GM13977 (cell line): ENCODE measurements at regions not wholly inside any gene's neighbourhood (a gene's known extent, or its start where the extent isn't known, plus 50 kb on each side); places are given as distances from the start of the nearest gene placed in this dataset.

Experiments used
- DNase-seq: peaks from one replicate; pipeline ENCODE4 v3.0.0; 2012; ENCODE audit warnings: low spot score
- in situ Hi-C: fragments of 300-500 bp; cut with MboI; formaldehyde crosslinking; loops from one replicate; pipeline ENCODE4 v1.12.0; 2022; ENCODE audit warnings: low sequenced_read_pairs, low pct_unique_long_range_greater_than_20kb, mixed read lengths, inconsistent platforms; ENCODE audit not compliant: unreplicated experiment
- TF ChIP-seq, protein P1 (sequence below): IDR thresholded peaks from 2 replicates; pipeline ENCODE4 v1.5.1; 2012; ENCODE audit warnings: mild to moderate bottlenecking, control low read depth; ENCODE audit not compliant: insufficient read depth; ENCODE audit errors: extremely low read depth, missing control alignments

DNA sequence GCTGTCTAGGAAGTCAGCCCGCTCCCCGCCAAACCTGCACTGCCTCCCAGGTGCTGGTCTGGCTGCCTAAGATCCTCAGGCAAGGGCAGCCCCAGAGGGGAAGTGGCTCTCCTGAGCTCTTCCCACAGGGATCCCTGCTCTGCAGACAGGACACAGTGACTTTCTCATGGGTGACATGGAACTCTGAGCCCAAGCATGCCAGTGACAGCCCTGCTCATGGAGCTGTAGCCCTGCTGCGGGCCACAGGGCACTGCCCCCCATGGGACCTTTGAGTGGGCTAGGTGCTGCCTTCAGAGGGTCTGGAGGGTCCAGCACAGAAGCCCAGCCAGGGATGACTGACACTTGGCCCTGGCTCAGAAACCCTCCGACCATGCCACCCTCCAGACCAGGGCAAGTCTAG, 109.1 kb downstream of the TUBA3C start:
- no peak for DNase-seq
- in situ Hi-C loops: no loop called here
- TF ChIP-seq, protein P1, sequence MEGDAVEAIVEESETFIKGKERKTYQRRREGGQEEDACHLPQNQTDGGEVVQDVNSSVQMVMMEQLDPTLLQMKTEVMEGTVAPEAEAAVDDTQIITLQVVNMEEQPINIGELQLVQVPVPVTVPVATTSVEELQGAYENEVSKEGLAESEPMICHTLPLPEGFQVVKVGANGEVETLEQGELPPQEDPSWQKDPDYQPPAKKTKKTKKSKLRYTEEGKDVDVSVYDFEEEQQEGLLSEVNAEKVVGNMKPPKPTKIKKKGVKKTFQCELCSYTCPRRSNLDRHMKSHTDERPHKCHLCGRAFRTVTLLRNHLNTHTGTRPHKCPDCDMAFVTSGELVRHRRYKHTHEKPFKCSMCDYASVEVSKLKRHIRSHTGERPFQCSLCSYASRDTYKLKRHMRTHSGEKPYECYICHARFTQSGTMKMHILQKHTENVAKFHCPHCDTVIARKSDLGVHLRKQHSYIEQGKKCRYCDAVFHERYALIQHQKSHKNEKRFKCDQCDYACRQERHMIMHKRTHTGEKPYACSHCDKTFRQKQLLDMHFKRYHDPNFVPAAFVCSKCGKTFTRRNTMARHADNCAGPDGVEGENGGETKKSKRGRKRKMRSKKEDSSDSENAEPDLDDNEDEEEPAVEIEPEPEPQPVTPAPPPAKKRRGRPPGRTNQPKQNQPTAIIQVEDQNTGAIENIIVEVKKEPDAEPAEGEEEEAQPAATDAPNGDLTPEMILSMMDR: no peak

DNA sequence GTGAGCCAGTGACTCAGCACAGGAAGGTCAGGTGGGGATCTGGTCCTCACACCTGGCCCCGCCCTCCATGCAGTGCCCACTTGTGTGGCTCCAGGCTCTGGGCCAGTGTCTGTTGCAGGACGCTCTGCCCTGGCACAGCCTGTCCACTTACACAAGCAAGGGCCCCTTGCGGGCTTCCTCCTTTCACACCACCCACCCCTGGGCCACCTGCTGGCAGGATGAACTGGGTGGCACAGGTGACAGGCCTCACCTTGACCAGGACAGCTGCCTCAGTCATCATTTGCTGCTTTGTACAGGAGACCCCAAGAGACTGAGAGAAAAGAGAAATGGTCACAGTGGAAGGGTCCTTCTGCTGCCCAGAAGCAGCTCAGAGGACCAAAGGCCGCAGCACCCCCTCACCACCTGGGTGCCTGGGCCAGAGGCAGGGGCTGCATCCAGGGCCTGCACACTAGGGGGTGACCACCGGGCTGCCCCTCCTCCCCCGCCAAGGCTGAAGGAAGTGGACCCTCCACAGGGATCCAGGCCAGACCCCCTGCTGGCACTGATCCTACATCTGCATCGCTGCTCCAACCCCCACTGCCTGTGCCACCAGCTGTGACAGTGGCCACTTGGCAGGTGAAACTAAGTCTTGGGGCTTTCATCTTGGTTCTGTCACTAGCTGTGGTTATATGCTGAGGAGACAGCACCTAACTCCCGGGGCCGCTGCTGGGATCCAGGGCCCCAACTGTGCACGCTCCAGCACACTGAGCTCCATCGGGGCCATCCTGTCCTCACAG, 110.3 kb downstream of the TUBA3C start:
- in situ Hi-C loops: no loop called here
- DNase-seq: no peak
- TF ChIP-seq, protein P1: no peak

DNA sequence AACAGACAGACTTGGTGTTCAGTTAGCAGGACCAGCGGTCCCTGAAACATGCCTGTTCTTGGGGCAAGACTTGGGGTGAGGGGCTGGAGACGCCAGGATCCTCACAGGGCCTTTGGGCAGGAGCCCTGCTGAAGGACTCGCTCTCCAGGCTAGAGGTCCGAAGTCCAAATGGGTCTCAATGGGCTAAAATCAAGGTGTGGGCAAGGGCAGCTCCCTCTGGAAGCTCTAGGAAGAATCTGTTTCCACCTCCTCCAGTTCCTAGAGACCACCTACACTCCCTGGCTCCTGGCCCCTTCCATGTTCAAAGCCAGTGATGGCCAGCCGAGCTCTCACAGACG, 111.3 kb downstream of the TUBA3C start:
- DNase-seq: no peak
- in situ Hi-C loops: no loop called here
- TF ChIP-seq, protein P1: no peak

DNA sequence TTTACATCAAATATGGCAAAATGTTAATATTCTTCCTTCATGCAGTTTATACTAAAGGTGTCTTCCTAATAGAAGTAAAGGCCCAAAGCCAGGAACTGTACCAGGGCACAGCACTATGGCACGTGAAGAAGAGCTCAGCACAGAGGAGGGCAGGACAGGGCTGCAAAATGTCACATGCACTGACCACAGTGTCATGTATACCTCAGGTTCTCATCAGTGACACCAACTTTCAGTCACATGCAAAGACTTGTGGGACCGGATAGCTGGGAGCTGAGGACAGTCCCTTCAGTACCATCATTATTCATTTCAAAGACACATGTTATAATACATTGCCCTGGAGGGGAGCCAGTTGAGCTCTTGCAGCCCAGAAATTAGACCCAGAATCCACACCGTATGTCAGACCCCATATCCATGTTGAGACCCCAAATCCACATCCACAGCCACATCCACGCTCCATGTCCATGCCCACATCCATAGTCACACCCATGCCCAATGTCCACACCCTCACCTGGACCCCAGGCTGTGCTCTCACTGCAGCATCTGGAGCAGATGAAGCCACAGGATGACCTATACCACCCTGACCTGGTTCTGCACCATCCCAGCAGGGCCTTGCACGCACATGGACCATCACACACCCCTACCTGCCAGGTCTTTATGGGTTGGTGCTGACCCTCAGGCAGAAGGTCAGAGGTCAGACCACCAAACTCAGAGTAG, 111.8 kb downstream of the TUBA3C start:
- TF ChIP-seq, protein P1: no peak
- in situ Hi-C loops: no loop called here
- no peak for DNase-seq

DNA sequence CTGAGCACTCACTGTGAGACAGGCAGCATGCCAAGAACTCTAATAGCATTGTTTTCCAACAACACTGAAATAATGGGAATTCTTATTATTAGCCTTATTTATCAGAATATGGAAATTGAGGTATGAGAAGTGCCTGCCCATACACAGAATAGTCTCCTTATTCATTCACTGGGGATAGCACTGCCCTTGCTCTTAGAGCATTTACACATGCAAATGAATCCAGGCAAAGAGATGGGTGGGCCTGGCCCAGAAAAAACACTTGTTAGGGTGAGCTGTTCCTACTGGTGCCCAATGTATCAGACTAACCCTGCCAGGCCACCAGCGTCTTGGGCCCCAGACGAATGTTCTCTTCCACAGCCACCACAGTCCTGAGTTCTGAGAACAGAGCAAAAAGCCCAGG, 112.9 kb downstream of the TUBA3C start:
- in situ Hi-C loops: no loop called here
- no peak for DNase-seq
- TF ChIP-seq, protein P1: no peak

DNA sequence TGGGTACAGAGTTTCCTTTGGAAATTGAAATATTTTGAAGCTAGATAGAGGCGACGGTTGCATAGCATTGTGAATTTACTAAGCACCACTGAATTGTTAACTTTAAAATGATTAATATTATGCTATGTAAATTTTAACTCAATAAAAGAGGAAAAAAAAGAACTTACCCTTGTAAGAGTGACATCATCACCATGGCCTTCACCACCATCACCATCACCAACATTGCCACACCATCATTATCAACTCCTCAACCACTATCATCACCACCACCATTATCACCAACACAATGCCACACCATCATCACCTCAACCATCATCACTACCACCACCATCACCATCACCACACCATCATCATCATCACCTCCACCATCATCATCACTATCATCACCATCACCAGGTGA, 113.9 kb downstream of the TUBA3C start:
- in situ Hi-C loops: no loop called here
- no peak for DNase-seq
- TF ChIP-seq, protein P1: no peak
